Lower leg skin (tissue), 4 donors: ENCODE measurements at regions not wholly inside any gene's neighbourhood (a gene's known extent, or its start where the extent isn't known, plus 50 kb on each side); places are given as distances from the start of the nearest gene placed in this dataset.

Source experiments
- DNase-seq, 2 donors: peaks; one replicate each; pipeline ENCODE4 v3.0.0-alpha.2; 2019; ENCODE audit warnings: low spot score in 2 of 2
- H3K4me3 ChIP-seq: fragments of 200-600 bp; sonication (generic); 2 replicates; pipeline ENCODE4 v1.5.1; 2017; ENCODE audit warnings: mild to moderate bottlenecking, low read depth; ENCODE audit not compliant: poor library complexity, severe bottlenecking
- POLR2A ChIP-seq, 2 donors: fragments of 450-650 bp; IDR thresholded peaks; one replicate each; pipeline ENCODE4 v1.6.1; 2016 to 2017; ENCODE audit warnings: antibody characterized with exemption in 2 of 2, mild to moderate bottlenecking in 1 of 2, moderate library complexity in 1 of 2
- WGBS, 2 donors: methylation state at CpG; one replicate each; pipeline ENCODE4 v1.1.5; 2018; 5-methylcytosine and 5-hydroxymethylcytosine counted together
- intact Hi-C: fragments of 100-400 bp; cut with DNase I; formaldehyde crosslinking; loops from one replicate; pipeline ENCODE4 v1.15.0; 2023; ENCODE audit warnings: low total_unique reads
- TF ChIP-seq, protein P1 (sequence below), 3 donors: fragments of 450-650 bp; IDR thresholded peaks; one replicate each; pipeline ENCODE4 v1.5.1; 2016; ENCODE audit warnings: antibody characterized with exemption in 3 of 3, mild to moderate bottlenecking in 3 of 3, moderate library complexity in 2 of 3

DNA sequence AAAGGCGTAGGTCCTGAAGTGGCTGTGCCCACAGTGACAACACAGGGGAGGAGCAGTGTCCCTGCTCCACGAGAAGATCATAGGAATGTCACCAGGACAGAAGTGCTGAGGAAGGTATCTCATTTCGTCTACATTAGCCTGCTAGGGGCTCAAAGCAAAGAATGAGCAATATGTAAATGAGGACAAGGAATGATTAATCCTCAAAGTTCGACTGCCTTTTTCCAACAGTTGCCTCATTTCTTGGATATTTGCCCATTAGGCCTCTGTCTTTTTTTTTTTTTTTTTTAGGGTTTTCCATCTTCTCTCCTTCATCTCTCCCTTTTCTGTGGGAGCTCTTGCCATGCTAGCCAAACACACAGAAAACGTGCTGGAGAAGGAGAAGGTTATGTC is 105.2 kb upstream of the ARHGAP28 start:
- TF ChIP-seq, protein P1, sequence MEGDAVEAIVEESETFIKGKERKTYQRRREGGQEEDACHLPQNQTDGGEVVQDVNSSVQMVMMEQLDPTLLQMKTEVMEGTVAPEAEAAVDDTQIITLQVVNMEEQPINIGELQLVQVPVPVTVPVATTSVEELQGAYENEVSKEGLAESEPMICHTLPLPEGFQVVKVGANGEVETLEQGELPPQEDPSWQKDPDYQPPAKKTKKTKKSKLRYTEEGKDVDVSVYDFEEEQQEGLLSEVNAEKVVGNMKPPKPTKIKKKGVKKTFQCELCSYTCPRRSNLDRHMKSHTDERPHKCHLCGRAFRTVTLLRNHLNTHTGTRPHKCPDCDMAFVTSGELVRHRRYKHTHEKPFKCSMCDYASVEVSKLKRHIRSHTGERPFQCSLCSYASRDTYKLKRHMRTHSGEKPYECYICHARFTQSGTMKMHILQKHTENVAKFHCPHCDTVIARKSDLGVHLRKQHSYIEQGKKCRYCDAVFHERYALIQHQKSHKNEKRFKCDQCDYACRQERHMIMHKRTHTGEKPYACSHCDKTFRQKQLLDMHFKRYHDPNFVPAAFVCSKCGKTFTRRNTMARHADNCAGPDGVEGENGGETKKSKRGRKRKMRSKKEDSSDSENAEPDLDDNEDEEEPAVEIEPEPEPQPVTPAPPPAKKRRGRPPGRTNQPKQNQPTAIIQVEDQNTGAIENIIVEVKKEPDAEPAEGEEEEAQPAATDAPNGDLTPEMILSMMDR (IDR thresholded peaks at IDR 0.05): no peak
- TF ChIP-seq POLR2A (IDR thresholded peaks at IDR 0.05): no peak
- DNase-seq: no peak
- intact Hi-C loops: no loop called here
- H3K4me3 ChIP-seq: no peak overlapping the region
- WGBS, 2 donors: 34 to 42% methylated on average over 5 of the region's 5 CpGs

DNA sequence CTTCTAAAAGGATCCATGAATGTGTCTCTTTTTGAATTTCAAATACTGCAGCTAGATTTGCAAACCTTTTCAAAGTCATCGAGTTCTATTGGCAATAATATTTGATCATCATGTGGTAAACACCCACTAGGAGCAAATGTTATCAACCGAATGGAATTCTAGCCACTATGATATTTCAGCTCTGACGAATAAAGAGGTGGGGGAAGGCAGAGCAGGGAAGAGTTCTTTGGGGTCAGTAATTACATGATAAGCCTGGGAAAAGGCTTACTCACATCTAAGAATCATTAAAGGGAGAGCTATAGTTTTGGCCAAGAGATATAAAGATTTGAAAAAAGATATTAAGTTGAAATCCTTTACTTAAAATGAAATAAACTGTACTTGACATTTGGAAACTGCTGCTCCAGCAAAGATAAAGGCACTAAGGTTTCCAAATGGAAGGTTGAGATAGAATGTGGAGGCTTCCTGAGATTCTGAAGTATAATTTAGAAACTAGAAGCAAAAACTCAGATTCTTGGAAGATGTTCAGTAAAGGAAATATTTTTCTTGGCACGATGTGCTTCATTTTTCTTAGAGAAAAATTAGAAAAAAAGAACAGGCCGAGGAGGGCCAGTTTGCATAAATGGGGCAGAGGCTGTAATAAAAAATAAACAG is 104.7 kb upstream of the ARHGAP28 start:
- no peak overlapping the region for H3K4me3 ChIP-seq
- no peak for DNase-seq
- no peak for TF ChIP-seq POLR2A (IDR thresholded peaks at IDR 0.05)
- TF ChIP-seq, protein P1 (IDR thresholded peaks at IDR 0.05): no peak
- 47 to 50% methylated on average over 5 of the region's 5 CpGs for WGBS, 2 donors
- intact Hi-C loops: no loop called here

DNA sequence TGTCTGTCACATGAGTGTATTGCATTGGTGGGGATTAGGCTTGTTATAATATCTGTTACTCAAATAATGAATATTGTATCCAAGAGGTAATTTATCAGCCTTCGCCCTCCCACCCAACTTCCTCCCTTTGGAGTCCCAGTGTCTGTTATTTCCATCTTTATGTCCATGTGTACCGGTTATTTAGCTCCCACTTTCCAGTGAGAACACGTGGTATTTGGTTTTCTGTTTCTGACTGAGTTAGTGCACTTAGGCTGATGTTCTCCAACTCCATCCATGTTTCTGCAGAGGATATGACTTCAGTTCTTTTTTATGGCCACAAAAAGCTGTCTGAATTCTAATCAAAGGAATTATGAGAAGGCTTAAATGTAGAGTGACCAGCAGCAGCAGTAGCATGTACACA is 104.0 kb upstream of the ARHGAP28 start:
- H3K4me3 ChIP-seq: no peak overlapping the region
- DNase-seq: no peak
- intact Hi-C loops: no loop called here
- TF ChIP-seq, protein P1 (IDR thresholded peaks at IDR 0.05): no peak
- TF ChIP-seq POLR2A (IDR thresholded peaks at IDR 0.05): no peak
- 69 to 72% methylated on average over 3 of the region's 3 CpGs for WGBS, 2 donors

DNA sequence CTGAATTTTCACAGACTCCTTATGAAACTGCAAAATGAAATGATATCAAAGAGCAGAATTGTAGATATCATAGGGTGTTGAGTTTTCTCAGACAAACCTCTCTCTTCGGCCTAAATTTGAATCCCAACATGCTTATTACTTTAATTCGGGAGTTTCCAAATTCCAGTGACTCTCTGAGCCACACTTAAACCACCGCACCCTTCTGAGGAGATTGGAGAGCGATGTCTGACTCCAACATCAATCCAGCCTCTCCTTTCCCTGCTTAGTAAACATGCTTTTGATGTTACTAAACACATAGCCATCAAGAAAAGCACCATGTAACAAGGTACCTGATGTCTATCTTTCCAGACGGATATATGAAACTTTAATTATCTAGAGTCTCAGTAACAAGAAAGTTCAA is 103.1 kb upstream of the ARHGAP28 start:
- no peak overlapping the region for H3K4me3 ChIP-seq
- TF ChIP-seq, protein P1 (IDR thresholded peaks at IDR 0.05): no peak
- TF ChIP-seq POLR2A (IDR thresholded peaks at IDR 0.05): no peak
- no peak for DNase-seq
- intact Hi-C loops: no loop called here
- WGBS, 2 donors: 64 to 72% methylated on average over 5 of the region's 5 CpGs

DNA sequence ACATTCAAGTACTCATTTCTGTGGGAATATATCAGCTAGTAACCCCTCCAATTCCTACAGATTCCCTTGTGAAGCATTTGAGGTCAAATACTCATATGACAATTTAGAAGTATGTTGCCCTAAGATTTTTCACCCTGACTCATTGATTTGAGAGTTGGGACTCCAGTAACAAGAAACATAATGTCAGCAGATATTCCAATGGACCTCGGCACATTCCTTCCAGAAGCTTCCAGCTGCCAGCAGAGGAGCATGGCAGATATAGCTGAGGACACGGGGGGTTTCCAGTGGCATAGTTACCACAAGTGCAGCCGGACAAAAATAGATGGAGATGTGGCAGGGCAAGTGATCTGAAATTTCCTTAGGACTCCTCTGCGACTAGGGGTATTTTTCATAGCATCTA is 101.9 kb upstream of the ARHGAP28 start:
- no peak for TF ChIP-seq POLR2A (IDR thresholded peaks at IDR 0.05)
- TF ChIP-seq, protein P1 (IDR thresholded peaks at IDR 0.05): no peak
- intact Hi-C loops: no loop called here

DNA sequence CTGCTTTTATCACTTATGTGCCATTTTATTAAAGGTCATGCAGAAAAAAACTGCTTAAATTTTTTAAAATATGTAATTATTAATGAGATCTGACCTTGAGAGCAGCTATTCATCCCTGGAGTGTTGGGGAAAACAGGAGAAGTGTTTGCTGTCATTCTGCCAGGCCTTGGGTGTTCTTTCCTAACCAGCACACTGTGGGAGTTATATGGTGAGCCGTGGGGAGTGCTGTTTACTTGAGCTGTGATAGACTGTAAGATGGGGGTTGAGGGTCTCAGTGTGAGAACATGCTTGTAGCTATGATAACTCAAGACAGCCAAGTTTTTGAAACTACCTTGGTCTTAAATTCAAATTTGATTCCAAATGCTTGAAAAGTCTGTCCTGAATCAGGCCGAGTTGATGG is 101.3 kb upstream of the ARHGAP28 start:
- intact Hi-C loops: no loop called here
- DNase-seq: no peak
- TF ChIP-seq, protein P1 (IDR thresholded peaks at IDR 0.05): no peak
- TF ChIP-seq POLR2A (IDR thresholded peaks at IDR 0.05): no peak
- 74 to 89% methylated on average over 2 of the region's 2 CpGs for WGBS, 2 donors
- H3K4me3 ChIP-seq: no peak overlapping the region

More for the DNA sequence above, 101.9 kb upstream of the ARHGAP28 start:
- no peak overlapping the region for H3K4me3 ChIP-seq
- no peak for DNase-seq
- 58 to 74% methylated on average over 4 of the region's 4 CpGs for WGBS, 2 donors
